CD4-positive, alpha-beta T cell treated with Interleukin-15 for 1 hour (primary cell): ENCODE measurements at regions not wholly inside any gene's neighbourhood (a gene's known extent, or its start where the extent isn't known, plus 50 kb on each side); places are given as distances from the start of the nearest gene placed in this dataset.

ENCODE experiments used
- DNase-seq: peaks from one replicate; pipeline ENCODE4 v3.0.0-alpha.2; 2020

DNA sequence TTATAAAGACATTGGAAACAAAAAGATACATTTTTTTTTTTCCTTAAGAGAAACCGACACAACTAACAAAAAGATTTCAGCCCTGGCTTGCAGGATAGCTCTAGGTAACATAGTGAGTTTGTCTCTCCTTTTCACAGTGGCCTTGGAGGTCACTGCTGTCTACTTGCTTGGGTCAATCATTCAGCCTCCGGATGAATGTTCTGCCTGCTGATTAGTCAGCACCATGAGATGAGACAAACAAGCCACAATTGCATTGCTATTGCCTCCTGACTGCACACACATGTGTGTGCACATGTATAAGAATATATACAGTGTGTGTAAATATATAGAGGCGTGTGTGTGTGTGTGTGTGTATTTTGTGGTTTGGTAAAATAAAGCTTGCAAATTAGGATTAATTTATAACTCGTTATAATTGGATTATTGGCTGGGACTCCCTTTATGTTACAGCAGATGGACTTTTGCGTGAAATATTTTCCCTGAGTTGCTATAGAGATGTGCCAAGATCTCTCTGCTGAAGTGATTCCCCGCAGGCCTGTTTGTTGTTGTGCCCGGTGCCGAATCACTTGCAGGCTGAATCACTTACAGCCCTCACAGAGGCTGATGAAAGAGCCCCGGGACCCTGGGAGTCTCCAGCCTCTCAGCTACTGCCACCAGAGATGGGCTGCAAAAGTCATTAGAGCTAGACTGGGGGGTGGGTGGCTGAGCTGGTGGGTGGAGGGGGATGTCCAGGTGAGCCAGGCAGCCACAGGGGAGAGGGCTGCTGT is 161.2 kb downstream of the FGF18 start:
- DNase-seq = no peak

DNA sequence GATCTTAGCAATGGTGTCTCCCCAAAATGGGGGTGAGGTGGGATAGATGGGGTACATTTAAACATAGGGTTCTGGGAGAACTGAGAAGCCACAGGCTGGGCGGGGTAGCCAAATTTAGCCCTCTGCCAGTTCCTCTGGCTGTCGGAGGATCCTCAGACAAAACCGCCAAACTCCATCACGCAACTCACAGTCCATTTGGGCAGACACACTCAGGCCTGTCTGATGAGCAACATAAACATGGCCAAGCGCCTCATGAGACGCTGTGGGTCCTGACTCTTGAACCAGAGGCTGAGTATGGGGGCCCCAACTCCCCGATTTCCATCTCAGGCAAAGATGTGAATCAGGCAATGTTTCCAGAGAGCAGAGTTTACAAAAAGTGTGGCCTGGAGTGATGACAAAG is 162.3 kb downstream of the FGF18 start:
- no peak for DNase-seq

DNA sequence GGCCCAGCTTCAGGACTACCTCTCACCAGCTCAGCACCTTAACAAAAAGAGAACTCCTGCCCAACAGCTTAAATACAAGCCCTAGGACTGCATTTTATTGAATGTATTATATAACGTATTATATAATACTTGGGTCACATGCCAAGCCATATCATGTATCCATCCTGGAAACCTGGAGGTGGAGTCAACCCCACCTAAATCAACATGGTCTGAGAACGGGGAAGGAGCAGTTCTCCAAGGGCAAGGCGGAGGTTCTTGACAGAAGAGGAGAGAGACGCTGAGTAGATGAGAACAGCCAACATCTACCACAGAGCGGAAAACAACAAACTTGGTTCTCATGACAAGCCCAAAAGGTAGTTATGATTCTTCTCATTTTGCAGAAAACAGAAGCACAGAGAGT is 163.4 kb downstream of the FGF18 start:
- no peak for DNase-seq

DNA sequence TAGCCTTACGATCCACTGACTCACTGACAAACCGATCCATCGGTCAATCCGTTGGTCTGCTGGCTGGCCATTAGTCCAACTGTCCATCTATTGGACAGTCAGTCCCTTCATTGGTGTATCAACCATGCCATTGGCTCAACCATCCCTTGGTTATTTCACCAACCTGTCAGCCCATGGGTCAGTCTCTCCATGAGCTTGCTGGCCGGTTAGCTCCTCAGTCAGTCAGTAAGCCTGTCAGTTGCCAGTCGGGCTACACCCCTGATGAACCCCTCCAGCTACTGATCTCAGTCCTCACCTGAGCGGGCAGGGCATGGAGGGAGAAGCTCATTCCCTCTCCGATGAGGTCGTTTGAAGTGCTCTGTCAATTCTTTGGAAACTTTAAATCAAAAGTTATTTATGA is 166.5 kb downstream of the FGF18 start:
- no peak for DNase-seq

GRCh38 chr5:171586436-171586835 is 167.0 kb downstream of the FGF18 start:
- no peak for DNase-seq

DNA sequence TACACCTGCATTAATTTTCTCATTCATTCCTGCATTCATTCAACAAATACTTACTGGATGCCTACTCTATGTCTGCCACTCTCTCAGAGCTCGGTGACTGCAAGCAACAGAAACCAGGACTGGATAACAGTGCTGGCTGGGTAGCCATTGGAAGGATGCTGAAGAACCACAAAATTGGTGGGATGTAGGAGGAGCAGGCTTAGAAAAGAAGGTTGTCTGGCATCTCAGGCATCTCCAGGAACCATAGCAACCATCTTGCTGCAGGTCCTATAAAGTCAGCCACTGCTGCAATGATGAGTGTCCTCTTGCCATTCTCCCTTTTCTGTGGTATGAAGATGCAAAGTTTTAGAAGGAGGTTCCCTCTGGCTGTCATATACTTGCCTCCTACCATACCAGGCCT is 168.6 kb downstream of the FGF18 start:
- no peak for DNase-seq

DNA sequence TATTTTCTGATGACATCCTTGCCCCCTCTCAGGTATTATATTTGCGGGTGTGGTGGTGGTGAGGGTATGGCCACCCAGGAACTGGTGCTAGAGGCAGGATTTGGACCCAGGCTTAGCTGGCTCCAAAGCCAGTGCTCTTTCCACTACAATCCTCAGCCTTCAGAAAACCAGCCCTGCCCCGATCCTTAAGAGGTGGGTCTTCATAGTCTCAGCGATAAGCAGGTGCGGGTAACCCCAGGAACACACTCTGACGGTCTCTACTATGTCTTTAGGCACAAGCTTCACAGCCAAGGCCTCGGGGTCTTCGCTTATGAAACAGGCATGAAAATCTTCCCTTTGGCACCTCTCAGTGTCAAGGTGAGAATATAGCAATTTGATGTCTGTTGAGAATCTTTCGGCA is 169.3 kb downstream of the FGF18 start:
- DNase-seq = no peak

DNA sequence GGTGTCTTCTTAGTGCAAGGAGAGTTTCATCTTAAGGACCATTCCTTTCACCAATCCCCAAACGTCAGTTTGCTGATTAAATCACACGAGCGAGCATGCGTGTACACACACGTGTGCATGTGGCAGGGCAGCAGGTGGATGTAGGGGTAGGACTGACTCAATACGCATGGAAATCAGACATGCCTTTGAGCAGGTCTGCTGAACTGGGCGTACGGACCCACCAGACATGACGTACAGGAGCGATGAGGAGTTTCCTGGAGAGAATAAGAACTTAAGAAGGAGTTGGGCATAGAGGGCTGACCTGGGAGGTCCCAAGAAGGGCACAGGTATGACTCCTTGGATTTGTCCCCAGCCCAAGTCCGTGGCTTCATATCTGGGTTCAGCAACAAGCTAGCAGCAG is 170.0 kb downstream of the FGF18 start:
- DNase-seq = no peak

- no peak for DNase-seq
Observed at GRCh38 chr5:171592076-171592475, 172.6 kb downstream of the FGF18 start.

GRCh38 chr5:171592736-171593135 is 173.3 kb downstream of the FGF18 start:
- no peak for DNase-seq

- DNase-seq = no peak
Observed at GRCh38 chr5:171593401-171593800, 174.0 kb downstream of the FGF18 start.

DNA sequence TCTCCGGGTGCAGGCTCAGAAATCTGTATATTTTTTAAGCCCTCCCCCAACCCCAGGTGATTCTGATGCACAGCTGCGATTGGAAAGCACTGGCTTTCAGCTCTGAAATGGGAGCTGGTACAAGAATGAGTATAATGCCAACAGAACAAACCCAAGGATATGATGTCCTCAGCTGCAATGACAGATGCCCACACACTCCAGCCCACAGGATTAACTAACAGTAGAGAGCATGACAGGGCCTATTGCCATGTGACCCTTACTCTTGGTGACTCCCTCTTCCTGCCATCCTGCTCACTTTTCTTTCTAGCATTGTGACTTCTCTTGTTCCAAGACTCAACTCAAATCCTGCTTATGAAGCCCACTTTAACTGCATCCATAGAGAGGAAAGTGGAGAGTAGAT is 174.5 kb downstream of the FGF18 start:
- DNase-seq = no peak

DNA sequence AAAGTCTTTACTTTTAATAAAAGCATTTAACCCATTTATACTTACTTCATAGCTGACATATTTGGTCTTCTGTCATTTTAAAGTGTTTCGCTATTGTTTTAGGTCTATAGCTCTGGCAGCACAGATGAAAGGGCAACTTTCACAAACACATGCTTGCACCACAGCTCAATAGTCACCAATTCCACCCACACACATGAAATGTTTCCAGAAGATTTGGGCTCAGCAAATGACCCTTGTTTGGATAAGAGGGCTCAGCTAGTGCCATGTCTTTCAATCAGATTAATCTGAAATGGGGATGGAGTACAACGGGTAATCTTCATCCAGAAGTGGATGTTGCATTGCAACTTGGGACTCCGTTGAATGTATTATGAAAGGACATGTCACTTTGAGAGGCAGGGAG is 176.0 kb downstream of the FGF18 start:
- DNase-seq = no peak

DNA sequence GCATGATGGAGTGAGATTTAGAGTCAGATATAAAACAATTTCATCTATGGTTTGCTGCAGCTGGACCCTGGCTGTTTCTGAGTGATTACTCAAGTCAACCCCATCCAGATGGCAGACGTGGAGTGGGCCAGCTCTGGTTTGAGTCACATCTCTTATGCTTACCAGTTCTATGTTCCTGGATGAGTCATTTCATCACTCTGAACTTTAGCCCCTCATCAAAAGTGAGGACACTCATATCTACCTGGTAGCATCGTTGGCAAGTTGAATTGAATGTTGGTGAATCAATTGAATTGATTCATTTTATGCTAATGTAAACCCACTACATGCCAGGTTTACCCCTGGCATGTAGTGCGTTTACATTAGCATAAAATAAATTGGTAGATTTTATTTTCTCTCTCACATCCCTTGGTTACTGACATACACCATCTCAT is 176.4 kb downstream of the FGF18 start:
- no peak for DNase-seq

- DNase-seq = no peak
Observed at GRCh38 chr5:171596391-171596878, 177.0 kb downstream of the FGF18 start.

DNA sequence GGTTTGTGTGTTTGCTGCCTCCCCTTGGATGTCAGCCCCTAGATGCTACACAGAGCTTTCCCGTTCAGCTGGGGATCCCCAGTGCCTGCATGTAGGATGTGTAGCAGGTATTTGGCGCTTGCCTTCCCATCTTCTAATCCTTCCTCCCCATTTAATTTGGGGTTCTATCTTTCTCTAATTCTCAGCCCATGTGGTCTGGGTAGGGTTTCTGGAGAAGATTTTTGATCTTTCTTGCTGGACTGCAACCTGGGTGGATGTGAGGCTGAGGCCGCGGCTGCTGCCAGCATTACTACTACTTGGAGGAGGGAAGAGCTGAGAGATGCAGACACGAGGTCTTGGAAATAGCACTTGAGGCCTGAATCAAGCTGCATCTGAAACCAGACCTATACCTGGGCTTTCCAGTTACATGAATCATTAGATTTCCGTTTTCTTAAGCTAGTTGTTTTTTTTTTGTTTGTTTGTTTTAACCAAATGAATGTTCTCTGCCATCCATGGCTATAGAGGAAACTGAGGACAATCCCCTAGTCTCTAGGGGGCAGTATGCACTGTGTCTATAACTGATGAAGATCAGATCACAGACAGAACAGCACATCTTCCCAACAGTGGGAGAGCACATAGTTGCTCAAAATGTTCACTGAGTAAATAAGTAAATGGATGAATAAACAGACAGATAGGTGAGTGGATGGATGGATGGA is 178.6 kb downstream of the FGF18 start:
- DNase-seq = no peak

DNA sequence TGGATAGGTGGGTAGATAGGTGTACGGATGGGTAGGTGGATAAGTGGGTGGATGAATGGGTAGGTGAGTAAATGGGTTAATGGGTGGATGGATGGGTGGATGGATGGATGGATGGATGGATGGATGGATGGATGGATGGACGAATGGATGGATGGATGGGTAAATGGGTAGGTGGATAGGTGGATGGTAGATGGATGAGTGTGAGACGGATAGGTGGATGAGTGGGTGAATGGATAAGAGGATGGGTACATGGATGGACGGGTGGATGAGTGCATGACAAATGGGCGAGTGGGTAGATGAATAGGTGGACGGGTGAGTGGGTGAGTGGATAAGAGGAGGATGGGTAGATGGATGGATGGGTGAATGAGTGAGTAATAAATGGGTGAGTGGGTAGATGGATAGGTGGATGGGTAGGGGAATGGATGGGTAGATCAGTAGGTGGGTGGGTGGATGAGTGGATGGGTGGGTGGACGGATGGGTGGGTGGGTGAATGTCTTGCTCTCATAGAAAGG is 179.2 kb downstream of the FGF18 start:
- no peak for DNase-seq

DNA sequence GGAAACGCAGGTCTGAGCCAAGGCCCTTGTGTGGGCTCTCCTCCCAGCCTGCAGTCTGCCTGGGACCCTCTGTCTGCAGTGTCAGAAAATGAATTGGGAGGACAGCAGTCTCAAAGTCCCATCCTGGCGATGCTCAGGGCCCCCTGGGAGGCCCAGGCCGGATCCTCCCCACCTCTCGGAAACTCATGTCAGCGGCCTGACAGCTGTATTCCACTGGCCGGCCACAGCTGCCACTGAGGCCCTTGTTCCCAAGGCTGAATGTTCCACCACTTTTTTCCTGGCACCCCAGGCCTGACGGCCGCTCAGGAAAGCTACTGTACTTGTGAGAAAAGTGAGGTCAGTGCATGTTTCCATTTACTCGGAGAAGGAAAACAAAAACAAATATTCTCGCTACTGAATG is 180.0 kb downstream of the FGF18 start:
- no peak for DNase-seq

DNA sequence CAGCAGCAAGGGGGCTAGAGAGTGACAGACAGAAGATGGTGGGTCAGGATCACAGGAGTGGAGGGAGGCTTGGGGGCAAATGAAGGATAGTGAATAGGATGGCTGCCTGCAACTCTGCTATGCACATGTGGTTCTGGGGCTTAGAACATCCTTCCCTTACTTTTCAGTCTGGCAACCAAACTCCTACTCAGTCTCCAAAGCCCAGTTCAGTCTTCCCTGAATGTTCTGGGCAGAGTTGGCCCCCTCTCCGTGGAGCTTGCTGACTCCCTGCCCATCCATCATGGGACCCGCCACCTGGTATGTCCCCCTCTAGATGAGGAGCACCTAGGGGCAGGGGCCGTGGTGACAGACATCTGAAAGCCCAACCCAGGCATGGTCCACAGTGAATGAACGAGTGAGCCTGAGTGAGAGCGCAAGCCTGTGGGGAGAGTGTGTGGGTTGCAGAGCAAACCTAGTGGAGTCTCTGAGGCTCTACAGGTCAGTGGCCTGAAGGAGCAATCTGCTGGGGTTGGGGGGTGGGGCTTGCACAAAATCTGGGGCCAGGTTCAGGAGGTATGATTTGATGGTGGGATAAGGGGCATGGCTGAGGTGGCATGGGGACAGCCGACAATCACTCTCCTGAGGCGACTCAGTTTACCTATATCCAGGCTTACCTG is 180.6 kb downstream of the FGF18 start:
- no peak for DNase-seq

GRCh38 chr5:171600741-171601265 is 181.4 kb downstream of the FGF18 start:
- no peak for DNase-seq

DNA sequence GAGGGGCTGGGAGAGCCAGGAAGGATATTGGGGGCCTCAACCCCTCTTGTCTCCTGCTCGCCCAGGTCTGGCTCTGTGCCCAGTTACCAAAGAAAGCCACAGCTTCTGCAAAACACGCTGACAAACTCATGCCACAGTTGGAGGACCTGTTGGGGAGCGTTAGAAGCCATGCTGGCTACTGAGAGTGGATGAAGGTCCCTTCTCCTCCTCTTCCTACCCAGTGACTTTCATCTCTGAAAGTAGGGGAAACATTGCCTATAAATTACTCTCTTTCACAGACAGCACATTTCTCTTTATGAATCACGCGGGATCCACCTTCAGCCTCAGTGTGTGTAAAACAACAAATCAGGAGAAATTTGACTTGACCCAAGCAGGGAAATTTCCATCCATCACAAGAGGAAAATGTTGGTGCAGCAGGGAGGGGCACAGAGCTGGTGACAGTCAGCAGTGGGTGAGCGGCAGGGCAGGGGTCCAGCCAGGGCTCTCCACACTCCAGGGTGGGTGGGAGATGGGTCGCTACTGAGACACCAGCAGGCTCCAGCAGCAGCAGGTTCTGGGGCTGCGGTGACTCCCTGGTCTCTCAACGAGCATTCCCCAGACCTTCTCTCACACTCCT is 181.9 kb downstream of the FGF18 start:
- DNase-seq = peak; percentile 34

GRCh38 chr5:171603591-171603990 is 182.0 kb upstream of the SMIM23 start:
- no peak for DNase-seq

DNA sequence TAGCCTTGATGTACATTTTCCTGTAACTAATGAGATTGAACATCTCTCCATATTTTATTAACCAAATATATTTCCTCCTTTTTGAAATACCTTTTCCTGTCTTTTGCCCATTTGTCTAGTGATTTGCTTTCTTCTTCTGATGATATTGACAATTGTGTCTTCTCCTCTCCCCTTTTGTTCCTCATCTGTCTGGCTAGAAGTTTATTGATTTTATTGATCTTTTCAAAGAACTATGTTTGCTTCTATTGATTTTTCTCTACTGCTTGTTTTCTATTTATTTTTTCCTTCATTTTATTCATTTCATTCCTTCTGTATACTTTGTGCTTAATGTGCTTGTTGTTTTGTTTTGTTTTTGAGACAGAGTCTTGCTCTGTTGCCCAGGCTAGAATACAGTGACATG is 181.4 kb upstream of the SMIM23 start:
- no peak for DNase-seq
